Effector memory CD4-positive, alpha-beta T cell (primary cell): ENCODE measurements at regions not wholly inside any gene's neighbourhood (a gene's known extent, or its start where the extent isn't known, plus 50 kb on each side); places are given as distances from the start of the nearest gene placed in this dataset.

ENCODE experiments used
- DNase-seq, 3 donors: peaks; one replicate each; pipeline ENCODE4 v3.0.0-alpha.2; 2020
- H3K27ac ChIP-seq: 2 replicates; pipeline ENCODE4 v1.7.0; 2013; ENCODE audit warnings: mild to moderate bottlenecking, low read length, moderate library complexity; ENCODE audit not compliant: insufficient read depth, poor library complexity, severe bottlenecking
- H3K27me3 ChIP-seq: replicated peaks from 2 replicates; pipeline ENCODE4 v1.7.0; 2013; ENCODE audit warnings: mild to moderate bottlenecking, low read length; ENCODE audit not compliant: insufficient read depth, control insufficient read depth, poor library complexity, severe bottlenecking
- H3K36me3 ChIP-seq: 2 replicates; pipeline ENCODE4 v1.7.0; 2013; ENCODE audit warnings: mild to moderate bottlenecking, low read length, moderate library complexity; ENCODE audit not compliant: control insufficient read depth, insufficient read depth
- H3K4me1 ChIP-seq: 2 replicates; pipeline ENCODE4 v1.7.0; 2013; ENCODE audit warnings: low read length, mild to moderate bottlenecking; ENCODE audit not compliant: control insufficient read depth, insufficient read depth, poor library complexity, severe bottlenecking
- H3K4me3 ChIP-seq: 2 replicates; pipeline ENCODE4 v1.7.0; 2013; ENCODE audit warnings: low read length, low read depth, mild to moderate bottlenecking; ENCODE audit not compliant: insufficient read depth, poor library complexity, severe bottlenecking
- H3K9me3 ChIP-seq: 2 replicates; pipeline ENCODE4 v1.7.0; 2013; ENCODE audit warnings: mild to moderate bottlenecking, low read length, moderate library complexity; ENCODE audit not compliant: control insufficient read depth

- Histone ChIP-seq H3K4me3 (no peak overlapping the region), H3K9me3 (no peaks in the 10 kb centered on the region), H3K27me3 (no peaks in the 10 kb centered on the region), H3K27ac (no peak overlapping the region), H3K36me3 (no peaks in the 10 kb centered on the region), H3K4me1 (no peaks in the 10 kb centered on the region)
- DNase-seq = no peak
Measured at GRCh38 chr3:117480525-117480924, 770.9 kb downstream of the TUSC7 start.

- Histone ChIP-seq H3K27ac (no peak overlapping the region), H3K4me3 (no peak overlapping the region), H3K4me1 (no peaks in the 10 kb centered on the region), H3K9me3 (no peaks in the 10 kb centered on the region), H3K36me3 (no peaks in the 10 kb centered on the region), H3K27me3 (no peaks in the 10 kb centered on the region)
- no peak for DNase-seq
Measured at GRCh38 chr3:117480972-117481371, 771.4 kb downstream of the TUSC7 start.

- H3K36me3 ChIP-seq = no peaks in the 10 kb centered on the region
- H3K4me1 ChIP-seq = no peaks in the 10 kb centered on the region
- H3K27me3 ChIP-seq = no peaks in the 10 kb centered on the region
- H3K4me3 ChIP-seq = no peak overlapping the region
- DNase-seq = no peak
- H3K27ac ChIP-seq = no peak overlapping the region
- no peaks in the 10 kb centered on the region for H3K9me3 ChIP-seq
Measured at GRCh38 chr3:117483839-117484238, 774.3 kb downstream of the TUSC7 start.

GRCh38 chr3:117485841-117486240 is 776.3 kb downstream of the TUSC7 start:
- Histone ChIP-seq H3K4me1 (no peaks in the 10 kb centered on the region), H3K27me3 (no peaks in the 10 kb centered on the region), H3K4me3 (no peak overlapping the region), H3K9me3 (no peaks in the 10 kb centered on the region), H3K36me3 (no peaks in the 10 kb centered on the region), H3K27ac (no peak overlapping the region)
- DNase-seq = no peak

- Histone ChIP-seq H3K36me3 (no peaks in the 10 kb centered on the region), H3K27me3 (no peaks in the 10 kb centered on the region), H3K27ac (no peak overlapping the region), H3K4me1 (no peaks in the 10 kb centered on the region), H3K9me3 (no peaks in the 10 kb centered on the region), H3K4me3 (no peak overlapping the region)
- DNase-seq = no peak
Measured at GRCh38 chr3:117486719-117487716, 777.4 kb downstream of the TUSC7 start.

GRCh38 chr3:117488983-117489382 is 779.4 kb downstream of the TUSC7 start:
- Histone ChIP-seq H3K27ac (no peak overlapping the region), H3K4me3 (no peak overlapping the region), H3K9me3 (no peaks in the 10 kb centered on the region), H3K27me3 (no peaks in the 10 kb centered on the region), H3K36me3 (no peaks in the 10 kb centered on the region), H3K4me1 (no peaks in the 10 kb centered on the region)
- no peak for DNase-seq

GRCh38 chr3:117489663-117490079 is 780.1 kb downstream of the TUSC7 start:
- H3K27ac ChIP-seq = no peak overlapping the region
- no peak overlapping the region for H3K4me3 ChIP-seq
- no peaks in the 10 kb centered on the region for H3K27me3 ChIP-seq
- no peaks in the 10 kb centered on the region for H3K4me1 ChIP-seq
- no peaks in the 10 kb centered on the region for H3K36me3 ChIP-seq
- H3K9me3 ChIP-seq = no peaks in the 10 kb centered on the region
- DNase-seq = no peak

GRCh38 chr3:117490716-117491115 is 781.1 kb downstream of the TUSC7 start:
- Histone ChIP-seq H3K27ac (no peak overlapping the region), H3K27me3 (no peaks in the 10 kb centered on the region), H3K4me3 (no peak overlapping the region), H3K36me3 (no peaks in the 10 kb centered on the region), H3K9me3 (no peaks in the 10 kb centered on the region), H3K4me1 (no peaks in the 10 kb centered on the region)
- no peak for DNase-seq

- DNase-seq = no peak
- Histone ChIP-seq H3K9me3 (no peaks in the 10 kb centered on the region), H3K27ac (no peak overlapping the region), H3K27me3 (no peaks in the 10 kb centered on the region), H3K4me3 (no peak overlapping the region), H3K36me3 (no peaks in the 10 kb centered on the region), H3K4me1 (no peaks in the 10 kb centered on the region)
Measured at GRCh38 chr3:117495620-117496019, 786.0 kb downstream of the TUSC7 start.

GRCh38 chr3:117499189-117499870 is 789.8 kb downstream of the TUSC7 start:
- DNase-seq = no peak
- no peak overlapping the region for H3K4me3 ChIP-seq
- no peak overlapping the region for H3K27ac ChIP-seq
- no peaks in the 10 kb centered on the region for H3K4me1 ChIP-seq
- no peaks in the 10 kb centered on the region for H3K27me3 ChIP-seq
- no peaks in the 10 kb centered on the region for H3K9me3 ChIP-seq
- no peaks in the 10 kb centered on the region for H3K36me3 ChIP-seq
